ENCODE measurements at regions not wholly inside any gene's neighbourhood (a gene's known extent, or its start where the extent isn't known, plus 50 kb on each side); places are given as distances from the start of the nearest gene placed in this dataset.
A peak's percentile ranks its signal among the peaks of the same experiment; 100 is the strongest.

DNA sequence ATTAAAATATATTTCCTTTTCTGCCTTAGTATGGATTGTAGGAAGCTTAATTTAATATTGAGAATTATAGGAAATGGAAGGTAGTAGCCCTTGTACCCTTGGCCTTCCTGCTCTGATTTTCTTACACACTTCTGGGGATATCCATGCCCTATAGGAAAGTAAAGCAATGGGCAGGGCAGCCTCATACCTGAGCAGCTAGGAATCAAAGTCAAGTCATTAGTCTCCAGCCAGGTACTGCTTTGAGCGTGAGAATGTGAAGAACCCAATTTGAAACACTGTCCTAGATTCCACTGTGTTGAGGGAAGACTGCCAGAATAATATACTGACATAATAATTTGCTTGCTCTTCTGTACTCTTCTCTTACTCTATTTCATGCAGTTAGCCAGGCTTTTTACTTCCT lies 51.0 kb upstream of the L3MBTL3 start:
- DNase-seq (ENCODE audit: low read depth) = no peak

DNA sequence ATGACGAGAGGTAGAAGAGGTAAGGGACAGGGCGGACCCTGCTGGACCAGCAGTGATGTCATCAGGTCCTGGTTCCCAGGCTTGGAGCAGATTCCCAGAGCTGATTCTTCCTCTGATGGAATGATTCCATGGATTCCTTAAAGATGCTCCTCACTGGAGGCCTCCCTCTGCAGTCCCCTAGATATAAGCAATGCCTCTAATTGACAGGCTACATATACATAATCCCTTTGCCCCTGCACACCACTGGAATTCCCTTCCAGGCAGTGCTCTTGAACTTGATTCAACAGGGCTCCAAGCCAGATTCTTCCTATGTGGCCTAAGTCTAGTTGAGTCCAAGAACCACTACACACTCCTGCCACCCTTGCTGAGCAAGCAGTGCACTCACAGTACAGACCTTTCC lies 52.3 kb upstream of the L3MBTL3 start:
- no peak for DNase-seq (ENCODE audit: low read depth)

GRCh38 chr6:129965096-129965495 lies 53.3 kb upstream of the L3MBTL3 start:
- DNase-seq (ENCODE audit: low read depth) = no peak

DNA sequence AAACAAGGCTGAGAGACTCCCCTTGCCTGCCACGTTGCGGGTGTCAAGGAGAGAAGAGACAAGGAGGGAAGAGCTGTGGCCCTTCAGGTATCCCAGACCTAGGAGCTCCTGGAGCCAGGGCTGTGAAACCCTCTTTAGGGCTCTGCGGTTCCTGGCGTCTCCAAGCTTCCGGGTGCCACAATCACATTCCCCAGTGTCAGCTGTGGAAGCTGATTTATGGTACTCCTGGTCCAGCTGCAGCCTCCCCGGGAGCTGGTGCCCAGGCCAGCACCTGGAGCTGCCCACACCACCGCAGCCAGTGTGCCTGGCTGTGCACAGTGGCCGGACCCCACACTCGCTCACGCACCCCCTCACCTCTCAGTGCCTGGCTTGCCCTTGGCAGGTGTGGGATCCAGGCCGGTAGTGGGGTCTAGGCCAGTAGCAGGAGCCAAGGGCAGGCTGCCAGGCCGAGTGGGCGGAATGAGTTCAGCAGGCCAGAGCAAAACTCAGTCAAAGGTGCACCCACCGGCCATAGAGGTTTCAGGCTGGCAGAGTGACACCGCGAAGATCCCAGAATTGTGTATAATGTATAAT lies 58.9 kb upstream of the L3MBTL3 start:
- DNase-seq (ENCODE audit: low read depth) = no peak

GRCh38 chr6:129957941-129958898 lies 60.2 kb upstream of the L3MBTL3 start:
- DNase-seq (ENCODE audit: low read depth) = no peak

DNA sequence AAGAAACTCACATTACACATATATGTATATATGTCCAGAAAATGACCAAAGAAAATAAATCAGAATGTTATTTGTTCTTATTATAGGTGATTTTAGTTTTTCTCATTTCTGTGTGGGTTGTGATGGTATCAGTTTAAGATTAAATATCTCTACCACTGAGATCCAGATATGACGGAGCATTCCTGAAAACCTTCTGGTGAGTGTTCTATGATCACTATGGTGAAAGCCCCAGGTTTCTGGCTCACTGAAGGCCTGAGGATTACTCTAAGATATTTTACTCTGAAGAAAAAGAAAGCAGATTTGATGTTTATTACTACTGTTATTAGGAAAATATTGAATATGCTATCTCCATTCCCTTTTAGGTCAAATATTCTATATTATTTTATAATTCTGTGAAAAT lies 62.8 kb upstream of the L3MBTL3 start:
- DNase-seq (ENCODE audit: low read depth) = no peak

DNA sequence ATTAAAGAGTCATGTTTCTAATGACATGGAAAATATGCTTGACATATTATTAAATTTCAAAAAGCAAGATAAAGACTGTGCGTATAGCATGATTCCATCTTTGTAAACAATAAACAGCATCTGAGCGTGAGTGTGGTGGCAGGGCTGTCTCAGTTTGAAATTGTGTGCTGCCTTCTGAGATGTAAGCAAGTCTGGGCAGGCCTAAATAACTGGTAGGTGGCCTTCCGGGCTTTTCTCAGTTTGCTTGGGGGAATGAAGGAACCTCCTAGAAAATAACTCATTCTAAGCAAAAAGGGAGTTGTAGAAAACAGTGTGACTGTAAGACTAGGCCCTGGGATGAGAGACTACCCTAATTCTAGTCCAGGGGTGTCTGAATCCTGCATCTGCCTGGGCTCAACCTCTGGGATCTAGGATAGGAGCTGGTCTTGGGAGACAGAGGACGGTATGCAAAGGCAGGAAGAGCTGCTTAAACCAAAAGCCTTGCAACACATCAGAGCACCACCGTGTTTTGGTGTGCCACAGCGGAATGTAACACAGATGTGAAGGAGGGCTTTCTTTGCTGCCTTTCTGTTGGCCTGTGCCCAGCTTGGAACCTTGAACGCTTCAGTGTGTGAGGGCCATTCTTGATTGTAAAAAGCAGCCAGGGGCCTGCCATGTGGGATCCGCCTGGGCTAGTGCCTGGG lies 63.5 kb upstream of the L3MBTL3 start:
- DNase-seq (ENCODE audit: low read depth) = no peak

DNA sequence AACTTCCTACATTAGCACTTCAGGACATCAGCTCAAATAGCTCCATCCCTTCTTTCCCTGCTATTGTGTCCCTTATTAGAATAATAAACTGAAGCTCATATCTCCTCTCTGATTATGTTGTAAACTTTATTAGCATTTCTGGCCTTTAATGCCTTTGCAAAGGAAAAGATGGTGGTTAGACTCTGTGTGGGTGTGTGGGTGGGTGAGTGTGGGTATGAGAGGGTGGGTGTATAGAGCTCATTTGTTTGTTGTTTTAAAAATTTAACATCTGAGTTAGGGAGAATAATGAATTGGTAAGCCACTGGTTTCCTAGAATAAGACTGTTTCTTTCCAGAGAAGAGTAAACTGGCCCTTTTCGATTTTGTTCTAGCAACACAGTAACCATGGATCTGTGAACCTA lies 70.6 kb upstream of the L3MBTL3 start:
- DNase-seq (ENCODE audit: low read depth) = no peak

GRCh38 chr6:129946439-129947140 lies 71.8 kb upstream of the L3MBTL3 start:
- DNase-seq (ENCODE audit: low read depth) = no peak

GRCh38 chr6:129943637-129944271 lies 74.6 kb upstream of the L3MBTL3 start:
- DNase-seq (ENCODE audit: low read depth) = no peak

- no peak for DNase-seq (ENCODE audit: low read depth)
Observed at GRCh38 chr6:129940454-129941195, 77.8 kb upstream of the L3MBTL3 start.

- no peak for DNase-seq (ENCODE audit: low read depth)
Observed at GRCh38 chr6:129938249-129939020, 77.3 kb upstream of the TMEM244 start.

GRCh38 chr6:129936329-129937165 lies 75.4 kb upstream of the TMEM244 start:
- DNase-seq (ENCODE audit: low read depth) = peak; percentile 82

DNA sequence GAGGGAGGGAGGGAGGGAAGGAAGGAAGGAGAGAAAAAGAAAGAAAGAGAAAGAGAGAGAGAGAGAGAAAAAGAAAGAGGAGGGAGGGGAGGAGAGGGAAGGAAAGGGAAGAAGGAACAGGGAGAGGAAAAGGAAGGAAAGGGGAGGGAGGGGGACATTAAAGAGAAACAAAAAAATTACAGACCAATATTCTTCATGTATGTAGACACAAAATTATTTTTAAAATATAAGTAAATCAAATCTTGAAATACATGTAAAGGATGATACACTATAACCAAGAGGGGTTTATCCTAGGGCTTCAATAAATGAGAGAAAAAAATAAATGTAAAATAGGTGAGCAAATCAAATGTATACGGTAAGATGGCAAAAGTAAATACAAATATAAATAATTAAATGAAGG lies 71.2 kb upstream of the TMEM244 start:
- no peak for DNase-seq (ENCODE audit: low read depth)

GRCh38 chr6:129929433-129929832 lies 68.3 kb upstream of the TMEM244 start:
- peak; percentile 80 for DNase-seq (ENCODE audit: low read depth)

DNA sequence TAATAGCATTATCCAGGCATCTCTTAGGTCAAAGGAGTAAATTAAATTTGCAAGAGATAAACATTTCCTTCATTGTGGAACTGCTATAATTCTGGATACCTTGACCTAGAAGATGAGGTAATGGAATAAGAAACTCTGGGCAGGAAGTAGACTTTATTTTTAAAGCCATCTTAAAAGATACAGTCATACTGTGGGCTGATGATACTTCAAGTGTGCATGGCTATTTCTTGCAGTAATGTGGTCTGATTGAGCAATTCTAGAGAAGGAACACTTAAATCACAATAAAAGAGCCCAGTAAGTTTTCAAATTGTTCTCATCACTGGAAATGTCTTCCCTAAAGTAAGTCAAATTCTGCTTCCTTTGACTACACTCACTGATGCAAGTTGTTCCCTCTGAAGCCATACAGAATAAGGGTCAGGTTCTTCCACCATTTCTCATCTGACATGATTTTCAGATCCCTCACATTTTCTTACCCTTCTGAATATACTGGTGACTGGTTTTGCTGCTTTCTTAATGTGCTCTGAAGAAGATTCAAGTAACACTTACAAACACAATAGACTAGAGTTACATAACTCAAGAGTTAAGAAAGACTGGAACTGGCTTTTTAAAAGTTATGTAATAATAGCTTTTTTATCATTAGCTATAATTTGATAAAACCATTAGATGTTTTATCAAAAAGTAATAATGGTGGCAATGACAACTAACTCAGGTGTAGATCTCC lies 62.6 kb upstream of the TMEM244 start:
- peak; percentile 62 for DNase-seq (ENCODE audit: low read depth)

- DNase-seq (ENCODE audit: low read depth) = no peak
Observed at GRCh38 chr6:129921169-129921817, 60.2 kb upstream of the TMEM244 start.
